WI38 (cell line): ENCODE measurements at regions not wholly inside any gene's neighbourhood (a gene's known extent, or its start where the extent isn't known, plus 50 kb on each side); places are given as distances from the start of the nearest gene placed in this dataset.

Experiments
- H3K4me3 ChIP-seq: 2 replicates; pipeline ENCODE4 v1.5.1; 2011; ENCODE audit warnings: low read depth, mild to moderate bottlenecking, control low read depth, low read length
- CTCF ChIP-seq: IDR thresholded peaks from 2 replicates; pipeline ENCODE4 v1.5.1; 2012; ENCODE audit warnings: low read depth, mild to moderate bottlenecking, control low read depth, low read length

GRCh38 chr5:77937015-77937908 lies 161.1 kb upstream of the TBCA start:
- no peak for TF ChIP-seq CTCF
- H3K4me3 ChIP-seq, result no peak overlapping the region

- no peak for TF ChIP-seq CTCF
- H3K4me3 ChIP-seq, result no peak overlapping the region
These were observed 160.2 kb upstream of the TBCA start for GRCh38 chr5:77936365-77936693.

- TF ChIP-seq CTCF, result no peak
- H3K4me3 ChIP-seq, result no peak overlapping the region
These were observed 159.6 kb upstream of the TBCA start for GRCh38 chr5:77935506-77936364.

- no peak overlapping the region for H3K4me3 ChIP-seq
- TF ChIP-seq CTCF, result no peak
These were observed 152.7 kb upstream of the TBCA start for GRCh38 chr5:77928776-77929300.

GRCh38 chr5:77926337-77926736 lies 150.2 kb upstream of the TBCA start:
- TF ChIP-seq CTCF, result no peak
- H3K4me3 ChIP-seq, result no peak overlapping the region

GRCh38 chr5:77925503-77925902 lies 149.4 kb upstream of the TBCA start:
- no peak for TF ChIP-seq CTCF
- H3K4me3 ChIP-seq, result no peak overlapping the region

- H3K4me3 ChIP-seq, result no peak overlapping the region
- TF ChIP-seq CTCF, result no peak
These were observed 147.9 kb upstream of the TBCA start for GRCh38 chr5:77924081-77924480.
